PC-9 (cell line): ENCODE measurements at regions not wholly inside any gene's neighbourhood (a gene's known extent, or its start where the extent isn't known, plus 50 kb on each side); places are given as distances from the start of the nearest gene placed in this dataset.

Experiments
- BruUV-seq: library from RNA; stranded (reverse); fragments of 400-500 nt; replicated peaks from 2 replicates; lab custom pipeline; 2021; lab: Mats Ljungman, UMichigan
- CTCF ChIA-PET: fragments of 300-600 bp; sonication (Branson Sonifier 250); formaldehyde crosslinking; loops from one replicate; lab custom pipeline; 2022; ENCODE audit warnings: antibody characterized with exemption; lab: Charles Lee
- POLR2A ChIA-PET: fragments of 300-600 bp; sonication (Branson Sonifier 250); formaldehyde crosslinking; loops from one replicate; lab custom pipeline; 2022; ENCODE audit warnings: antibody characterized with exemption; ENCODE audit not compliant: unreplicated experiment; lab: Charles Lee
- DNase-seq, 2 experiments: peaks; one replicate each; pipeline versions ENCODE4 v3.0.0 to v3.0.0-alpha.2; 2015 to 2022; ENCODE audit warnings: mixed read lengths in 1 of 2
- H2AFZ ChIP-seq: fragments of 200-600 bp; sonication (generic); 2 replicates; pipeline ENCODE4 v1.8.1; 2017; ENCODE audit warnings: antibody characterized with exemption
- H3F3A ChIP-seq: fragments of 200-600 bp; sonication (generic); 2 replicates; pipeline ENCODE4 v1.8.1; 2017; ENCODE audit warnings: antibody characterized with exemption, mild to moderate bottlenecking, low read depth; ENCODE audit not compliant: insufficient read depth
- H3K27ac ChIP-seq: fragments of 200-600 bp; sonication (generic); 2 replicates; pipeline ENCODE4 v1.6.1; 2016; ENCODE audit warnings: mixed run types
- H3K27me3 ChIP-seq: fragments of 200-600 bp; sonication (generic); 2 replicates; pipeline ENCODE4 v1.6.1; 2016; ENCODE audit warnings: low read depth, mixed run types; ENCODE audit not compliant: insufficient read depth
- H3K36me3 ChIP-seq: fragments of 200-600 bp; sonication (generic); 2 replicates; pipeline ENCODE4 v1.6.1; 2016; ENCODE audit warnings: low read depth, mixed run types
- H3K4me1 ChIP-seq: fragments of 200-600 bp; sonication (generic); replicated peaks from 2 replicates; pipeline ENCODE4 v1.6.1; 2016; ENCODE audit warnings: mixed run types; ENCODE audit not compliant: insufficient read depth
- H3K4me2 ChIP-seq: fragments of 200-600 bp; sonication (generic); 2 replicates; pipeline ENCODE4 v1.6.1; 2017; ENCODE audit warnings: mixed run types
- H3K4me3 ChIP-seq: fragments of 200-600 bp; sonication (generic); 2 replicates; pipeline ENCODE4 v1.6.1; 2016; ENCODE audit warnings: mixed run types
- H3K79me2 ChIP-seq: fragments of 200-600 bp; sonication (generic); 2 replicates; pipeline ENCODE4 v1.6.1; 2017; ENCODE audit warnings: low read depth, mixed run types
- H3K9me2 ChIP-seq: fragments of 200-600 bp; sonication (generic); 2 replicates; pipeline ENCODE4 v1.8.1; 2017; ENCODE audit warnings: mild to moderate bottlenecking; ENCODE audit not compliant: insufficient read depth
- H3K9me3 ChIP-seq: fragments of 200-600 bp; sonication (generic); 2 replicates; pipeline ENCODE4 v1.8.1; 2016; ENCODE audit warnings: low read depth; ENCODE audit not compliant: insufficient read depth
- H4K20me1 ChIP-seq: fragments of 200-600 bp; sonication (generic); 2 replicates; pipeline ENCODE4 v1.8.1; 2017; ENCODE audit not compliant: insufficient read depth
- CTCF ChIP-seq: fragments of 200-600 bp; sonication (generic); conservative IDR thresholded peaks from 2 replicates; pipeline ENCODE4 v1.6.1; 2017; ENCODE audit warnings: mixed run types, antibody characterized with exemption, mild to moderate bottlenecking, moderate library complexity
- EZH2 ChIP-seq: fragments of 200-600 bp; sonication (generic); IDR thresholded peaks from 2 replicates; pipeline ENCODE4 v1.8.0; 2017; ENCODE audit warnings: antibody characterized with exemption, low read depth
- intact Hi-C: fragments of 100-400 bp; cut with micrococcal nuclease; formaldehyde crosslinking; loops from one replicate; pipeline ENCODE4 v1.10.0; 2022; ENCODE audit not compliant: unreplicated experiment

- no peak overlapping the region for H2AFZ ChIP-seq
- ChIA-PET POLR2A (no interaction called here), CTCF (no interaction called here)
- H3F3A ChIP-seq: 0 out of 2 replicates have a peak, but pooled peaks cover 3% of the 10 kb centered on the region
- DNase-seq: no peak
- no peak overlapping the region for H3K4me3 ChIP-seq
- no peaks in the 10 kb centered on the region for H3K79me2 ChIP-seq
- intact Hi-C loops: no loop called here
- no peak overlapping the region for H3K4me2 ChIP-seq
- H3K4me1 ChIP-seq: no peaks in the 10 kb centered on the region
- H3K9me3 ChIP-seq: peaks cover 5% of the 10 kb centered on the region; the same call in 1 of the 2 replicates
- no peaks in the 10 kb centered on the region for H3K9me2 ChIP-seq
- no peak for TF ChIP-seq CTCF
- TF ChIP-seq EZH2: no peak
- H3K27ac ChIP-seq: no peak overlapping the region
- no peaks in the 10 kb centered on the region for H3K27me3 ChIP-seq
- BruUV-seq: no TSS peak
- no peaks in the 10 kb centered on the region for H4K20me1 ChIP-seq
- no peaks in the 10 kb centered on the region for H3K36me3 ChIP-seq
These were observed 51.4 kb upstream of the KANK4 start for GRCh38 chr1:62370594-62370993.

DNA sequence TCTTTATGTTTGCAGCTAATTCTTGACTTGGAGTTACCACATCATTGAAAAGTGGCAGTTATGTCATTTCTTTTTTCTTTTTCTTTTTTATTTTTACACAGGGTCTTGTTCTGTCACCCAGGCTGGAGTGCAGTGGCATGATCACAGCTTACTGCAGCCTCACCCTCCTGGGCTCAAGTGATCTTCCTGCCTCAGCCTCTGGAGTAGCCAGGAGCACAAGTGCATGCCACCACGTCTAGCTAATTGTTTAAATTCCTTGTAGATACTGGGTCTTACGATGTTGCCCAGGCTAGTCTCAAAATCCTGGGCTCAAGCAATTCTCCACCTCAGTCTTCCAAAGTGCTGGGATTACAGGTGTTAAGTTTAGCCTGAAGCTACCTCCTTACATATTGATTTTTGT is 52.1 kb upstream of the KANK4 start:
- Histone ChIP-seq H3K36me3 (no peaks in the 10 kb centered on the region), H3K9me3 (peaks cover 5% of the 10 kb centered on the region; the same call in 1 of the 2 replicates), H3K27me3 (no peaks in the 10 kb centered on the region), H3F3A (0 out of 2 replicates have a peak, but pooled peaks cover 3% of the 10 kb centered on the region), H3K27ac (no peak overlapping the region), H3K79me2 (no peaks in the 10 kb centered on the region), H2AFZ (no peak overlapping the region), H3K4me2 (no peak overlapping the region), H3K4me3 (no peak overlapping the region), H4K20me1 (no peaks in the 10 kb centered on the region), H3K4me1 (no peaks in the 10 kb centered on the region), H3K9me2 (no peaks in the 10 kb centered on the region)
- intact Hi-C loops: no loop called here
- DNase-seq: no peak
- TF ChIP-seq EZH2 (no peak), CTCF (no peak)
- no TSS peak for BruUV-seq
- ChIA-PET POLR2A (no interaction called here), CTCF (no interaction called here)

DNA sequence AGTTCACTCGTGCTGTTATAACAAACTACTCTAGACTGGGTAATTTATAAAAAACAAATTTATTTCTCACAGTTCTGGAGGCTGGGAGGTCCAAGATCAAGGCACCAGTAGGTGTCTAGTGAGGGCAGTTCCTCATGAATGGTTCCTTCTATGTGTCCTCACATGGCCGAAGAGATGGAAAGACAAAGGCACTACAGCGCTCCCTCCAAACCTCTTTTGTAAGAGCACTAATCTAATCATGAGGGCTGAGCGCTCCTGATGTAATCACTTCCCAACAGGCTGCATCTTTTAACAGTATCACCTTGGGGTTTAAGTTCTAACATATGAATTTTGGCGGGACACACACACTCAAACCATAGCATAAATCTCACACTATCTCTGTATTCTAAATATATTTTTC is 54.0 kb upstream of the KANK4 start:
- Histone ChIP-seq H3K4me2 (no peak overlapping the region), H4K20me1 (no peaks in the 10 kb centered on the region), H2AFZ (no peak overlapping the region), H3K36me3 (no peaks in the 10 kb centered on the region), H3K4me1 (no peaks in the 10 kb centered on the region), H3K79me2 (no peaks in the 10 kb centered on the region), H3K27ac (no peak overlapping the region), H3K27me3 (no peaks in the 10 kb centered on the region), H3K9me3 (peaks cover 5% of the 10 kb centered on the region; the same call in 1 of the 2 replicates), H3K4me3 (no peak overlapping the region), H3K9me2 (no peaks in the 10 kb centered on the region), H3F3A (0 out of 2 replicates have a peak, but pooled peaks cover 3% of the 10 kb centered on the region)
- no peak for TF ChIP-seq EZH2
- no peak for TF ChIP-seq CTCF
- CTCF ChIA-PET: no interaction called here
- BruUV-seq: no TSS peak
- intact Hi-C loops: no loop called here
- no peak for DNase-seq
- POLR2A ChIA-PET: no interaction called here
